NCI-H2107 (cell line): ENCODE measurements at regions not wholly inside any gene's neighbourhood (a gene's known extent, or its start where the extent isn't known, plus 50 kb on each side); places are given as distances from the start of the nearest gene placed in this dataset.

ENCODE experiments used
- DNase-seq: peaks from one replicate; lab custom pipeline; 2025; lab: John Stamatoyannopoulos, UW

- no peak for DNase-seq
Observed at GRCh38 chr11:91243630-91244029, 981.0 kb upstream of the FAT3 start.

GRCh38 chr11:91243051-91243450 is 981.6 kb upstream of the FAT3 start:
- no peak for DNase-seq

- no peak for DNase-seq
Observed at GRCh38 chr11:91241226-91241625, 983.4 kb upstream of the FAT3 start.

GRCh38 chr11:91239359-91239758 is 985.3 kb upstream of the FAT3 start:
- no peak for DNase-seq

- DNase-seq = no peak
Observed at GRCh38 chr11:91231226-91231625, 993.4 kb upstream of the FAT3 start.

GRCh38 chr11:91230647-91231046 is 994.0 kb upstream of the FAT3 start:
- no peak for DNase-seq

GRCh38 chr11:91222830-91223229 is 1000.0 kb upstream of the CHORDC1 start:
- no peak for DNase-seq

GRCh38 chr11:91220476-91221202 is 997.8 kb upstream of the CHORDC1 start:
- no peak for DNase-seq

- DNase-seq = no peak
Observed at GRCh38 chr11:91219535-91219934, 996.7 kb upstream of the CHORDC1 start.

GRCh38 chr11:91209751-91210150 is 986.9 kb upstream of the CHORDC1 start:
- DNase-seq = no peak

- no peak for DNase-seq
Observed at GRCh38 chr11:91209306-91209705, 986.5 kb upstream of the CHORDC1 start.

GRCh38 chr11:91199866-91200265 is 977.0 kb upstream of the CHORDC1 start:
- no peak for DNase-seq

GRCh38 chr11:91194546-91194945 is 971.7 kb upstream of the CHORDC1 start:
- no peak for DNase-seq

GRCh38 chr11:91188484-91188883 is 965.6 kb upstream of the CHORDC1 start:
- DNase-seq = no peak

- no peak for DNase-seq
Observed at GRCh38 chr11:91187314-91187713, 964.5 kb upstream of the CHORDC1 start.

GRCh38 chr11:91178366-91178765 is 955.5 kb upstream of the CHORDC1 start:
- DNase-seq = no peak

GRCh38 chr11:91174734-91175133 is 951.9 kb upstream of the CHORDC1 start:
- no peak for DNase-seq

GRCh38 chr11:91174193-91174592 is 951.3 kb upstream of the CHORDC1 start:
- no peak for DNase-seq

- DNase-seq = no peak
Observed at GRCh38 chr11:91173701-91174100, 950.9 kb upstream of the CHORDC1 start.

GRCh38 chr11:91170711-91171110 is 947.9 kb upstream of the CHORDC1 start:
- no peak for DNase-seq

GRCh38 chr11:91164452-91164822 is 941.6 kb upstream of the CHORDC1 start:
- DNase-seq = no peak

- DNase-seq = no peak
Observed at GRCh38 chr11:91163619-91164451, 941.0 kb upstream of the CHORDC1 start.

- no peak for DNase-seq
Observed at GRCh38 chr11:91160661-91161060, 937.8 kb upstream of the CHORDC1 start.
